ENCODE measurements at regions not wholly inside any gene's neighbourhood (a gene's known extent, or its start where the extent isn't known, plus 50 kb on each side); places are given as distances from the start of the nearest gene placed in this dataset.

- CTCF ChIA-PET, result no interaction called here
- Histone ChIP-seq H3K9me3 (no peaks in the 10 kb centered on the region), H3K4me2 (no peak overlapping the region), H3K4me1 (no peaks in the 10 kb centered on the region), H3K4me3 (no peak overlapping the region), H3K27ac (no peak overlapping the region)
- no peak for ATAC-seq
- no peak for TF ChIP-seq ZNF302 (CRISPR knock-in tag; IDR thresholded peaks at IDR 0.05)
- no peak for TF ChIP-seq NPAS2 (CRISPR knock-in tag; IDR thresholded peaks at IDR 0.05; ENCODE audit: borderline replicate concordance)
- no peak for TF ChIP-seq RAD21 (conservative IDR thresholded peaks at IDR 0.05 in 1 of 2, IDR thresholded peaks at IDR 0.05 in 1 of 2)
- TF ChIP-seq ZSCAN20 (CRISPR knock-in tag; IDR thresholded peaks at IDR 0.05), result no peak
- no peak for TF ChIP-seq FOXS1 (CRISPR knock-in tag; IDR thresholded peaks at IDR 0.05)
- no peak for FAIRE-seq
- 1% methylated on average over 3 of the region's 3 CpGs for WGBS (ENCODE audit: missing lambda C conversion rate)
- DNase-seq (ENCODE audit: low read depth in 1 of 2, low spot score in 1 of 2), result no peak
- POLR2A ChIA-PET, result no interaction called here
Measured at GRCh38 chr5:7330256-7330655, 65.7 kb upstream of the ADCY2 start.

- no peak overlapping the region for H3K4me2 ChIP-seq
- no peak for TF ChIP-seq EP300 (IDR thresholded peaks at IDR 0.05)
- TF ChIP-seq EHMT2 (IDR thresholded peaks at IDR 0.05; ENCODE audit: low read depth), result no peak
- no peak for TF ChIP-seq RARB (CRISPR knock-in tag; IDR thresholded peaks at IDR 0.05)
- no peak for TF ChIP-seq CEBPB (IDR thresholded peaks at IDR 0.05)
- TF ChIP-seq CHD4 (IDR thresholded peaks at IDR 0.05; ENCODE audit: borderline replicate concordance), result no peak
- no peak for TF ChIP-seq FOSB (CRISPR knock-in tag; IDR thresholded peaks at IDR 0.05)
- TF ChIP-seq USF2 (IDR thresholded peaks at IDR 0.05), result no peak
- TF ChIP-seq MAZ (IDR thresholded peaks at IDR 0.05; ENCODE audit: borderline replicate concordance, low read depth, low read length), result no peak
- TF ChIP-seq EHF (CRISPR knock-in tag; IDR thresholded peaks at IDR 0.05), result no peak
- no peak for TF ChIP-seq NPAS2 (CRISPR knock-in tag; IDR thresholded peaks at IDR 0.05; ENCODE audit: borderline replicate concordance)
- TF ChIP-seq CBX2 (IDR thresholded peaks at IDR 0.05; ENCODE audit: borderline replicate concordance, low read depth), result no peak
- TF ChIP-seq MYC (IDR thresholded peaks at IDR 0.05; ENCODE audit: borderline replicate concordance, low read length), result no peak
- TF ChIP-seq CHD2 (IDR thresholded peaks at IDR 0.05; ENCODE audit: low read length, partially characterized antibody), result no peak
- TF ChIP-seq PBX3 (IDR thresholded peaks at IDR 0.05), result no peak
- TF ChIP-seq NFE2L2 (conservative IDR thresholded peaks at IDR 0.05; ENCODE audit: low read length), result no peak
- TF ChIP-seq CBX8 (IDR thresholded peaks at IDR 0.05), result no peak
- no peak for TF ChIP-seq HDAC2 (IDR thresholded peaks at IDR 0.05)
- no peak for TF ChIP-seq CTCF (IDR thresholded peaks at IDR 0.05)
- no peak for TF ChIP-seq ZNF302 (CRISPR knock-in tag; IDR thresholded peaks at IDR 0.05)
- TF ChIP-seq POLR2AphosphoS2 (conservative IDR thresholded peaks at IDR 0.05; ENCODE audit: low read length), result no peak
- no peak overlapping the region for H3K4me3 ChIP-seq
- ChIA-PET CTCF (no interaction called here), POLR2A (no interaction called here)
- no peak for FAIRE-seq
- no peak for ATAC-seq
- H3K9me3 ChIP-seq, result no peaks in the 10 kb centered on the region
- 25% methylated on average over 7 of the region's 7 CpGs for WGBS (ENCODE audit: missing lambda C conversion rate)
- H3K27ac ChIP-seq, result no peak overlapping the region
- H3K4me1 ChIP-seq, result no peaks in the 10 kb centered on the region
- no peak for DNase-seq (ENCODE audit: low read depth in 1 of 2, low spot score in 1 of 2)
Measured at GRCh38 chr5:7331131-7331530, 64.8 kb upstream of the ADCY2 start.

Small RNA genes lying in the stretch of these regions (small RNA-seq; reads per million reads assigned to genes)
- gene RF00017 (0 reads per million in 6 experiments), gene RNA5SP176 (0 reads per million in 6 experiments)

Data from A549 (cell line).